ENCODE measurements at regions not wholly inside any gene's neighbourhood (a gene's known extent, or its start where the extent isn't known, plus 50 kb on each side); places are given as distances from the start of the nearest gene placed in this dataset.

DNA sequence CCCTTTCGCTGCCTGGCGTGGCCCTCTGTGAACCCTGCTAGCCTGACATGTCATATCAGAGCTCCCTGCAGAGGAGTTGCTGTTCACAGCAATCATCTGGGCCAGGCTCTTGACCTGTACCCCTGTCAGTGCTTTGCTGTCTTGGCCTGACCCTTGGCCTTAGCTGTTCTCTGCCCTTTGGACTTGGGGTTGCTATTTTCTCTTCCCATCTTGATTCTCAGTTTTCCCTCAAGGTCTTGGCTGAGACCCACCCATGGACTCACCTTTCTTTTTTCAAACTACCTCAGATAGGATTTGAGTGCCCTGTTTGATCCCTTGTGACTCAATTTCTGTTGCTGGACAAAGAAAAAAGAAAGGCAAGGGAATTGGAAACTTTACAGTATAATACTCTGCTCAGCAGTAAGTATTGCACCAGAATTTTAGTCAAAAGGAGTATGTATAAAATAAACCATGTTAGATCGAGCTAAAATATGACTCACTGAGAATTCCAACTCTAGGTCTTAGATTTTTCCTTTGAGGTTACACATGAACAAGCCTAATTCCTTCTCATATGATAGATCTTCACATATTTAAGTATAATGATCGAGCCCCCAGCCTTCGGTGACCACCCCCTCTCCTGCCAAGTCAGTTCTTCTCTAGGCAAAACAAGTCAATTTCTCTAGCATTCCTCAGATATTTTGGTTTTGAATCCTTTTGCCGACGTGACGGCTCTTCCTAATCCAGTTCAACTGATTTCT lies 110.5 kb downstream of the NGF start:
- CTCF ChIA-PET = no interaction called here
- Mint-ChIP-seq H3K27me3 (ENCODE audit: unreplicated experiment) (peaks cover 15% of the 10 kb centered on the region), H3K36me3 (ENCODE audit: insufficient read depth, unreplicated experiment) (no peaks in the 10 kb centered on the region), H3K4me1 (ENCODE audit: low read depth, unreplicated experiment) (no peaks in the 10 kb centered on the region), H3K4me3 (ENCODE audit: low read depth, unreplicated experiment) (no peak overlapping the region), H3K27ac (ENCODE audit: unreplicated experiment) (no peak overlapping the region), H3K9me3 (ENCODE audit: low read depth, unreplicated experiment) (no peaks in the 10 kb centered on the region)
- intact Hi-C loops (cut with micrococcal nuclease; ENCODE audit: unreplicated experiment) = no loop called here
- TF ChIP-seq, protein P1, sequence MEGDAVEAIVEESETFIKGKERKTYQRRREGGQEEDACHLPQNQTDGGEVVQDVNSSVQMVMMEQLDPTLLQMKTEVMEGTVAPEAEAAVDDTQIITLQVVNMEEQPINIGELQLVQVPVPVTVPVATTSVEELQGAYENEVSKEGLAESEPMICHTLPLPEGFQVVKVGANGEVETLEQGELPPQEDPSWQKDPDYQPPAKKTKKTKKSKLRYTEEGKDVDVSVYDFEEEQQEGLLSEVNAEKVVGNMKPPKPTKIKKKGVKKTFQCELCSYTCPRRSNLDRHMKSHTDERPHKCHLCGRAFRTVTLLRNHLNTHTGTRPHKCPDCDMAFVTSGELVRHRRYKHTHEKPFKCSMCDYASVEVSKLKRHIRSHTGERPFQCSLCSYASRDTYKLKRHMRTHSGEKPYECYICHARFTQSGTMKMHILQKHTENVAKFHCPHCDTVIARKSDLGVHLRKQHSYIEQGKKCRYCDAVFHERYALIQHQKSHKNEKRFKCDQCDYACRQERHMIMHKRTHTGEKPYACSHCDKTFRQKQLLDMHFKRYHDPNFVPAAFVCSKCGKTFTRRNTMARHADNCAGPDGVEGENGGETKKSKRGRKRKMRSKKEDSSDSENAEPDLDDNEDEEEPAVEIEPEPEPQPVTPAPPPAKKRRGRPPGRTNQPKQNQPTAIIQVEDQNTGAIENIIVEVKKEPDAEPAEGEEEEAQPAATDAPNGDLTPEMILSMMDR (IDR thresholded peaks at IDR 0.05; ENCODE audit: unreplicated experiment) = no peak
- DNase-seq = no peak
- BruUV-seq (replicated peaks) = no TSS peak

DNA sequence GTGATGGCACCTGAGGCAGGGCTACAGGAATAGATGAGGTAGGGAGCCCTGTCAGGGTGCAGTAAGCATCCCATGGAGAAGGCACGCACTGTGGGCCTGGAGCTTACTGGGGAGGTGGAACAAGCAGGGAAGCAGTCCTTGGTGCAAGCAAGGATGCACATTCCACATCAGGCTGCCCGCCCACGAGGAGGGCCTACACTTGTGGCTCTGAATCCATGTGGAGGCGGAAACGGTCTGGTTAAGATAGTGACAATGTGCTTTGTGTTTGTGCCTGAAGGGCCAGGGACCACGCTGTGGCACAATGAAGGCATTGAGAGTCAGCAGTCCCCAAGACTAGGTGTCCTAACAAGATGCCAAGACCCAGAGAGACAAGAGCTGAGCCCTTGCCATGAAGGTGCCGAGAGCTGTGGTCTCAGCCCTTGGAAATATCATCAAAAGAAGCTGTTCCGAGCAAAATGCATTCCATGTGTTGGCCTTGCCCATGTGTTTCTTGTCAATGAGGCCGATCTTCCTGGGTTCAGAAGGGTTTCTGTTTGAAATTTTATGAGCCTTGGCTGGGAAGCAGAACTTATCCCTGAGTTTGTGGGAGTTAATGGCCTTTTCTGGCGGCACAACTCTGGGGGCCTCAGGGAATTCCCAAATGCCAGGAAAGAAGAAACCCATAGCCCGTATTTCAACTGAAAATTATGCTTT lies 111.9 kb downstream of the NGF start:
- no peak overlapping the region for H3K27ac Mint-ChIP-seq (ENCODE audit: unreplicated experiment)
- no peaks in the 10 kb centered on the region for H3K4me1 Mint-ChIP-seq (ENCODE audit: low read depth, unreplicated experiment)
- TF ChIP-seq, protein P1 (IDR thresholded peaks at IDR 0.05; ENCODE audit: unreplicated experiment) = no peak
- H3K4me3 Mint-ChIP-seq (ENCODE audit: low read depth, unreplicated experiment) = no peak overlapping the region
- H3K27me3 Mint-ChIP-seq (ENCODE audit: unreplicated experiment) = peaks cover 17% of the 10 kb centered on the region
- H3K36me3 Mint-ChIP-seq (ENCODE audit: insufficient read depth, unreplicated experiment) = no peaks in the 10 kb centered on the region
- intact Hi-C loops (cut with micrococcal nuclease; ENCODE audit: unreplicated experiment) = no loop called here
- no TSS peak for BruUV-seq (replicated peaks)
- DNase-seq = no peak
- CTCF ChIA-PET = no interaction called here
- H3K9me3 Mint-ChIP-seq (ENCODE audit: low read depth, unreplicated experiment) = no peaks in the 10 kb centered on the region

DNA sequence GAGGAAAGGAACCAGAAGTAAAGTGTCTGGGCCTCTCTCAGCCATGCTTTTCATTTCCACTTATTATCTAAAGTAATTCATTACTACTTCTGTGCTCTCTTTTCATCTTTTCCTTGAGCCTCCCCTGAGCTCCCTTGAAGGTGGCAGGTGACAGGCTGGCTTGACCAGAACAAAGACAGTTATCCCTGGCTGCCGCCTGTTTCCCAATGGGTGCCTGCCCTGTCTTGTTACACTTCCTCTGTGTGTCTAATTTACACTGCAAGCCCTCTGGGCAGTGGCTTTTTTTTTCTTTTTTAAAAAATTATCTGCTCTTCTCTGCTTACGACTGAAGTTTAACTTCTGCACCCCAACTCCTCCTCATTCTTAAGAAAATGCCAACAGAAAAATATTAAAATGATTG lies 113.4 kb downstream of the NGF start:
- DNase-seq = no peak
- no peaks in the 10 kb centered on the region for H3K9me3 Mint-ChIP-seq (ENCODE audit: low read depth, unreplicated experiment)
- no TSS peak for BruUV-seq (replicated peaks)
- H3K4me3 Mint-ChIP-seq (ENCODE audit: low read depth, unreplicated experiment) = no peak overlapping the region
- CTCF ChIA-PET = no interaction called here
- H3K27ac Mint-ChIP-seq (ENCODE audit: unreplicated experiment) = no peak overlapping the region
- H3K27me3 Mint-ChIP-seq (ENCODE audit: unreplicated experiment) = peaks cover 32% of the 10 kb centered on the region
- H3K36me3 Mint-ChIP-seq (ENCODE audit: insufficient read depth, unreplicated experiment) = no peaks in the 10 kb centered on the region
- TF ChIP-seq, protein P1 (IDR thresholded peaks at IDR 0.05; ENCODE audit: unreplicated experiment) = no peak
- H3K4me1 Mint-ChIP-seq (ENCODE audit: low read depth, unreplicated experiment) = no peaks in the 10 kb centered on the region
- intact Hi-C loops (cut with micrococcal nuclease; ENCODE audit: unreplicated experiment) = no loop called here

DNA sequence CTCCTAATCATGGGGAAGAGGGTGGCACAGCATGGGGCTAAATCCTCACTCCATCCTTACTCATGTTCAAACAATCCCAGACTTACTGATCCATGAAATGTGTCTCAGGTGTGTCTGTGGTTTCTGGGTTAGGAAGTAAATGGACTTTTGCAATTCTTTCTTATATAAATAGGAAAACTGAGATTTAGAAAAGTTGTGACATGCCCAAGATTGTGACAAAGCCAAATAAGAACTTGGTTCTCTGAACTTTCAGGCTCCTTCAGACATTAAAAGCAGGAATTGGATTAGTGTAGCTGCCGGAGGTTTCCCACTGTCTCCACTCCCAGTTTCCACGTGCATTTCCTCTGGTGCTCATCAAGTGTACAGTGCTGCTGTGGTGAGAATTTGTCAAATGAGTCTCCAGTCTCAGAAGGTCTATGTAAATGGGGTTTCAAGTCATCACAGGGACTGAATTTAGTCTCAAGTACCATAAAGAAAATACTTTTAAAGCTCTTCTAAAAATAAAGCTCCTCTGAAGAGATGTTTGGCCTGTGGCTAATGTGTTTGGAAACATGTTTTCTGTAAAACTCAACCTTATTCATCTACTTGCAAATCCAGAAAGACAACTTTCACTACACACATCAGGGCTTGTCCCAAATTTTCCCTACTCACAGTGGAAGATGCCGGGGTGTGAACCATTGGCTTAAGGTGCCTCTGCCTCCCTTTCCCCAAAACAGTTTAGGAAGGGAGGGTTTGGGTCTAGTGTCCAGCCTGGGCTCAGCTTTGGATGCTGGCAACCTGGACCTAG lies 115.2 kb downstream of the NGF start:
- Mint-ChIP-seq H3K4me3 (ENCODE audit: low read depth, unreplicated experiment) (no peak overlapping the region), H3K27me3 (ENCODE audit: unreplicated experiment) (peaks cover 50% of the 10 kb centered on the region), H3K27ac (ENCODE audit: unreplicated experiment) (no peak overlapping the region), H3K36me3 (ENCODE audit: insufficient read depth, unreplicated experiment) (no peaks in the 10 kb centered on the region), H3K9me3 (ENCODE audit: low read depth, unreplicated experiment) (no peaks in the 10 kb centered on the region), H3K4me1 (ENCODE audit: low read depth, unreplicated experiment) (no peaks in the 10 kb centered on the region)
- intact Hi-C loops (cut with micrococcal nuclease; ENCODE audit: unreplicated experiment) = no loop called here
- no peak for DNase-seq
- no TSS peak for BruUV-seq (replicated peaks)
- CTCF ChIA-PET = no interaction called here
- TF ChIP-seq, protein P1 (IDR thresholded peaks at IDR 0.05; ENCODE audit: unreplicated experiment) = no peak
